NCI-H345 treated with DMSO at 0.1 percent for 48 hours (cell line): ENCODE measurements at regions not wholly inside any gene's neighbourhood (a gene's known extent, or its start where the extent isn't known, plus 50 kb on each side); places are given as distances from the start of the nearest gene placed in this dataset.
A peak's percentile ranks its signal among the peaks of the same experiment; 100 is the strongest.
"Not testable (repeated sequence)": the region's sequence is repeated elsewhere in the genome, so short reads cannot be mapped to it uniquely, and the experiment has no call there.

Source experiments
- DNase-seq: peaks from one replicate; lab custom pipeline; 2025; ENCODE audit not compliant: unreplicated experiment; lab: John Stamatoyannopoulos, UW

GRCh38 chr18:9009703-9010488 is 92.6 kb upstream of the NDUFV2 start:
- DNase-seq, result no peak

GRCh38 chr18:9011431-9011830 is 91.1 kb upstream of the NDUFV2 start:
- no peak for DNase-seq

DNA sequence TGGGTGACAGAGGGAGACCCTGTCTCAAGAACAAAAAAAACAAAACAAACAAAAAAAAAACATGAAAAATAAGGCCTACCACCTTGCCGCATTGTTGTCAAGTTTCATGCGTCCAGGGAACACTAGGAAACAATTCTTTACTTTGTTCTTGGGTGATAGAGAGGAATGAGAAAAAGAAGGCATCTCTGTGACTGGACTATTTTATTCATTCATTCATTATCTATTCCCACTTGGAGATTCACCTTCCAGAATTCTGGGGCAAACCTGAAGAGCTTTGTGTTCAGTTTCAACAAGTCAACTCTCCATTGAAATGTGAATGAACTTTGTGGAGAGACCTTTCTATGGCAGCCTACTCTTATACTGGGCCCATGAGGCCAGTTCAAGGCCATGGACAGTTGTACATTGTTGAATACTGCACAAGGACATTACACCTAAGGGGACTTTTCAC is 88.5 kb upstream of the NDUFV2 start:
- DNase-seq, result no peak

GRCh38 chr18:9015689-9016088 is 86.8 kb upstream of the NDUFV2 start:
- DNase-seq, result no peak

- no peak for DNase-seq
These were observed 85.8 kb upstream of the NDUFV2 start for GRCh38 chr18:9016633-9017166.

DNA sequence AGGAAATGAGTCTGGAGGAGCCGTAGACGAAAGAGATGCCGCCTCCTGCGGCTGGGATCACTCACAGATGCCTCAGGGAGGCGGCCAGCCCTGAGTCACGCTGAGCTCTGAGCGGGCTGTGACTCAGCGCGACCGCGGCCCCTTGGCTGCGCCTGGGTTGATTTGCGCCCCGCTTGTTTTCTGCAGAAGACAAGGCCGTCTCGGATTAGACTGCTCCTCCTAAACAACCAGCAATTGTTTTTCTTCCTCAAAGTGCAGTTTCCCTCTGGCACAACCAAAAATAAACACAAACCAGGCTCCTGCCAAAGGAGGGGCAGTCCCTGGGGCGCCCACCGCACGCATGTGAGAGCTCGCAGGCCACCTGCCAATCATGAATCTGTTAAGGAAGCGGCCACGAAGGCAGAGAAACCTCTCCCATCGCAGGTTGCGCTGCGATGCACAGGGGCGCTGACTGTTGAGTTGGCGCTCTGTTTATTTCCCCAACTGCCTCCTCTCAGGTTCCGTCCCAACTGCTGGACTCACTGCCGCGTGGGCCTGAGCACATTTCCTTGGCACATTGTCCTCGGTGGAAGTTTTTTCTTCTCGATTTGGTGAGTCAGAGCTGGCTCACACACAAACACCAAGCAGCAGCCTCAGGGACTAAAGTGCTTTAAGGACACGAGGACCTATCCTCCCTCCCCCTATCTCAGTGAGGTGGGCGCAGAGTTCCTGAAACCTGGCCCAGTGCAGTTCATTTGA is 85.2 kb upstream of the NDUFV2 start:
- DNase-seq, result no peak

DNA sequence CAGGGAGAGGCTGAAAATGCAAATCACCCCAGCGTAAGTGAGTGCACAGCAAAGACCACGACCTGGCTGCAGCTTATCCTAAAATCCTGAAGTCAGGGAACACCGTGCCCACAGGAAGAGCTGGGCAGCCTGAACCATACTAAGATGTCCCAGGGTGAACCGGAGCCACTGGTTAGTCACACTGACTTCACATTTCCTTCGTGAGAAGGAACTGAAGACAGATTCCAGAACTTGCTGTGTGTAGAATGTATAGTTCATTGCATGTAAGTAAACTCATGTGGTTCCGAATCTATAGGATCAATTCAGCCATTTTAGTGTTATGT is 84.6 kb upstream of the NDUFV2 start:
- no peak for DNase-seq

DNA sequence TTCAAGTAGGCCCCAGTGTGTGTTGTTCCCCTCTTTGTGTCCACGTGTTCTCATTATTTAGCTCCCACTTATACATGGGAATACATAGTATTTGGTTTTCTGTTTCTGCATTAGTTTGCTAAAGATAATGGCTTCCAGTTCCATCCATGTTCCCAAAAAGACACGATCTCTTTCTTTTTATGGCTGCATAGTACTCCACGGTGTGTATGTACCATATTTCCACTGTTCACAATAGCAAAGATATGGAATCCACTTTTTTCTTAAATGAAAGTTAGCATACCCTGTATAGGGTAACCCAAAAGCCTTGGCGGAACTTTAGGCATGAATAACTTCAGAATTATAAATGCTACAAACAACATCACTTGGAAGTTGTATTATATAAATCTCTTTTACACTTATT is 83.4 kb upstream of the NDUFV2 start:
- DNase-seq, result no peak

- no peak for DNase-seq
These were observed 82.3 kb upstream of the NDUFV2 start for GRCh38 chr18:9020221-9020620.

DNA sequence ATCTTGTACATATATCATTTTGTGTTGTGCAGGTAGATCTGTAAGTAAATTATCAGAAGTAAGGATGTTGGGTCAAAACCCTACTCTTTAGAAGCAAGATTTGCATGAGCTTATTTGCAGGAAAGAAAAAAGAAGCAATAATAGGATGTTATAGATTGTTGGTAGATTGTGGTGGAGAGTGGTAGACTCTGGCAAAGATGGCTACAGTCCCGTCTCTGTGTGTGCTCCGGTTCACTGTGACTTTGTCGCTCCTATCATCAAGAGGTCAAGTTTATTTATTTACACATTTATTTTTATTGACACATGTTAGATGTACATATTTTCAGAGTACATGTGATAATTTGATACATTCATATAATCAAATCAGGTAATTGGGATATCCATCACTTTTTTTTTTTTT is 81.0 kb upstream of the NDUFV2 start:
- no peak for DNase-seq

DNA sequence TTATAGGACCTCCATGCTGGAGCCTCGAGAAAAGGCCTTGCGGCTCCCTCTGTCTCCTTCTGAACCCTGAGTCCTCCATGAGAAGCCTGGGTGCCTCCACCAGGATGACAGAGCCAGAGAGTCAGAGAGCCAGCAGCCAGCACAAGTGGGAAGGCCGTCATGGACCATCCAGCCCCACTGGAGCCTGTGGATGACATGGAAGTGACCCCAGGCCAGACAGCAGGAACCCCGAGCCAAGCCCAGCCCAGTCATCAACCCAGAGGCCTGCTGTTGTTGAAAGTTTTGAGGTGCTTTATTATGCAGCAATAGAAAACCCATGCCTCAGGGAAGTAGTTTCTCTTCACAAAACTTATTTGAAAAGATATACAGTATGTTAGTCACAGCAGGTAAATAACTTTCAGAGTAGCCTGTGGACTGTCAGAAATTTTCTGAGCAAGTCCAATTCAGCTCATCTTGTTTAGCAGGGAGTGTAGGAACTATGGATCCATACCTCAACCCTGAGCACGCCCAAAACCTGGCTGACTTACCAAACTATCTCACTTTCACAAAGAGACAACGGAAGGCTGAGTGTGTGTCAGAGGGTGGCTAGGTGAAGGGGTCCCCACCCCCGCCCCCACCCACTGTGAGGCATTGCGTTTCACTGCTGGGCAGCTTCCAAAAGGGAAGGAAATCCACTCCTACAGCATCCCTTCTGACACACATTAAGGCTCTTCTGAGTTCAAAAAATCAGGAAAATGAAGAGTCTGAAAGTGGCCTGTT is 79.9 kb upstream of the NDUFV2 start:
- no peak for DNase-seq

GRCh38 chr18:9024031-9024646 is 78.4 kb upstream of the NDUFV2 start:
- not testable (repeated sequence) for DNase-seq

- peak; percentile 70 for DNase-seq
These were observed 77.2 kb upstream of the NDUFV2 start for GRCh38 chr18:9025091-9025838.

DNA sequence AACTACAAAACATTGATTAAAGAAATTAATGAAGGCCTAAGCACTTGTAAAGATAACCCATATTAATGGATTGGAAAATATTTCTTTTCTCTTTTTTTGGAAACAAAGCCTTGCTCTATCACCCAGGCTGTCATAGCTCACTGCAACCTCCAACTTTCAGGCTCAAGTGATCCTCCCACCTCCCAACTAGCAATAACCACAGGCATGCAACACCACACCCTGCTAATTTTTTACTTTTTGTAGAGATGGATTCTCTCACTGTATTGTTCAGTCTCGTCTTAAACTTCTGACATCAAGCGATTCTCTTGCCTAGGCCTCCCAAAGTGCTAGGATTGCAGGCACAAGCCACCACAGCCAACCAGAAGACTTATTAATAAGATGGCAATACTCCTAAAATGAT is 73.4 kb upstream of the NDUFV2 start:
- DNase-seq, result no peak

GRCh38 chr18:9032519-9032918 is 70.0 kb upstream of the NDUFV2 start:
- DNase-seq, result no peak

DNA sequence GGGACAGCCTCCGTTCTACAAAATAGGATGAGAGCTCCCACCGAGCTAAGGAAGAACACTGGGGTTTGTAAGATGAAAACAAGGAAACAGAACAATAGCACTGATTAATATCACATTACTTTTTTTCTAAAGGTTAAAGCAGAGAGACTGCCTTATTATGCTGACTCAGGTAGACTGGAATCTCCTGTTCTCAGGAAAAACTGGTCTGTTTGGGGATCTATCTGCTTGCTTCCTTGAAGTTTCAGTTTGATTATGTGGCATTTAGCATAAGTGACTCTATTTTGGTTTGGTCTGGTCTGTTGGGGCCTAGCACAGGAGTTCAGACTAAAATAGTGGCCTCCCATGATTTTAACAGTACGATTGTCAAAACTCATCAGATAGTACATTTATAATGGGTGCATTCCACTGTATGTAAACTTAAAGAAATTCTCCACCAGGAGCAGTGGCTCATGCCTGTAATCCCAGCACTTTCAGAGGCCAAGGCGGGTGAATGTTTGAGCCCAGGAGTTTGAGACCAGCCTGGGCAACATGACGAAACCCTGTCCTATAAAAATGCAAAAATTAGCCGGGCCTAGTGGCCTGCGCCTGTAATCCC is 64.1 kb upstream of the NDUFV2 start:
- no peak for DNase-seq

GRCh38 chr18:9039441-9040071 is 62.9 kb upstream of the NDUFV2 start:
- no peak for DNase-seq

GRCh38 chr18:9042766-9043481 is 59.6 kb upstream of the NDUFV2 start:
- no peak for DNase-seq

GRCh38 chr18:9043581-9043980 is 58.9 kb upstream of the NDUFV2 start:
- DNase-seq, result no peak
